Breast epithelium (tissue), 4 donors: ENCODE measurements at regions not wholly inside any gene's neighbourhood (a gene's known extent, or its start where the extent isn't known, plus 50 kb on each side); places are given as distances from the start of the nearest gene placed in this dataset.

Experiments used
- DNase-seq, 2 donors: peaks; one replicate each; pipeline ENCODE4 v3.0.0-alpha.2; 2019; ENCODE audit warnings: low spot score in 2 of 2
- H3K27ac ChIP-seq, 2 donors: fragments of 200-600 bp; sonication (generic) in 1 of 2; one replicate each; pipeline ENCODE4 v1.5.1; 2016 to 2019; ENCODE audit warnings: mild to moderate bottlenecking in 1 of 2
- H3K27me3 ChIP-seq, 2 donors: fragments of 200-600 bp; sonication (generic) in 1 of 2; one replicate each; pipeline versions ENCODE4 v1.5.1 to v1.6.0; 2017 to 2019; ENCODE audit warnings: control low read depth in 1 of 2, mild to moderate bottlenecking in 1 of 2
- H3K36me3 ChIP-seq: fragments of 200-600 bp; one replicate; pipeline ENCODE4 v1.5.1; 2019
- H3K4me1 ChIP-seq, 2 donors: fragments of 200-600 bp; sonication (generic); one replicate each; pipeline ENCODE4 v1.5.1; 2016 to 2019; ENCODE audit warnings: control low read depth in 1 of 2
- H3K4me3 ChIP-seq, 3 donors: fragments of 200-600 bp; sonication (generic); 1 replicate in 2 of 3; 2 replicates in 1 of 3; pipeline ENCODE4 v1.5.1; 2016 to 2019; ENCODE audit warnings: mild to moderate bottlenecking in 3 of 3, moderate library complexity in 2 of 3
- H3K9me3 ChIP-seq, 2 donors: fragments of 200-600 bp; sonication (generic) in 1 of 2; one replicate each; pipeline ENCODE4 v1.5.1; 2016 to 2019; ENCODE audit warnings: control low read depth in 1 of 2
- POLR2A ChIP-seq: fragments of 450-650 bp; IDR thresholded peaks from one replicate; pipeline ENCODE4 v1.6.1; 2016; ENCODE audit warnings: antibody characterized with exemption, mild to moderate bottlenecking, moderate library complexity
- POLR2AphosphoS5 ChIP-seq, 3 donors: sonication (generic); formaldehyde crosslinking; IDR thresholded peaks; one replicate each; pipeline ENCODE4 v1.6.1; 2017; ENCODE audit warnings: antibody characterized with exemption in 3 of 3
- intact Hi-C: fragments of 100-400 bp; cut with DNase I; formaldehyde crosslinking; loops from one replicate; pipeline ENCODE4 v1.15.1; 2023; ENCODE audit warnings: low total_unique reads
- TF ChIP-seq, protein P1 (sequence below), 3 donors: fragments of 450-650 bp; IDR thresholded peaks; one replicate each; pipeline ENCODE4 v1.5.1; 2016 to 2017; ENCODE audit warnings: antibody characterized with exemption in 3 of 3, mild to moderate bottlenecking in 3 of 3, moderate library complexity in 3 of 3

DNA sequence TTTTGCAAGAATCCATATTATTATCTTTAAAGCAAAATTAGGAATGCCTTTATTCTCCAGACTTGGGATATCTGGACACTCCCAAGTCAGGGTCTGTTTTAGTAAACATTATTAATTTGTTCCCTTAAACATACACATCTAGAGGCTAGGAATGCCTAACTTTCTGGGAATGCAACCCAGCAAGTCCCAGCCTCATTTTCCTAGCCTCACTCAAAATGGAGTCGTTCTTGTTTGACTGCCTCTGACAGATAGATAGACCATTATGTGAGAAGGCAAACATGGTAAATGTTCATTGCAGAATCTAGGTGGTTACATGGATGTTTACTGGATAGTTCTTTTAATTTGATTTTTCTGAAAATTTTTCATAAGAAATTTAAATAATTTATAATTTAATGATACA lies 54.7 kb upstream of the FOXN2 start:
- no peak overlapping the region for H3K27ac ChIP-seq
- TF ChIP-seq, protein P1, sequence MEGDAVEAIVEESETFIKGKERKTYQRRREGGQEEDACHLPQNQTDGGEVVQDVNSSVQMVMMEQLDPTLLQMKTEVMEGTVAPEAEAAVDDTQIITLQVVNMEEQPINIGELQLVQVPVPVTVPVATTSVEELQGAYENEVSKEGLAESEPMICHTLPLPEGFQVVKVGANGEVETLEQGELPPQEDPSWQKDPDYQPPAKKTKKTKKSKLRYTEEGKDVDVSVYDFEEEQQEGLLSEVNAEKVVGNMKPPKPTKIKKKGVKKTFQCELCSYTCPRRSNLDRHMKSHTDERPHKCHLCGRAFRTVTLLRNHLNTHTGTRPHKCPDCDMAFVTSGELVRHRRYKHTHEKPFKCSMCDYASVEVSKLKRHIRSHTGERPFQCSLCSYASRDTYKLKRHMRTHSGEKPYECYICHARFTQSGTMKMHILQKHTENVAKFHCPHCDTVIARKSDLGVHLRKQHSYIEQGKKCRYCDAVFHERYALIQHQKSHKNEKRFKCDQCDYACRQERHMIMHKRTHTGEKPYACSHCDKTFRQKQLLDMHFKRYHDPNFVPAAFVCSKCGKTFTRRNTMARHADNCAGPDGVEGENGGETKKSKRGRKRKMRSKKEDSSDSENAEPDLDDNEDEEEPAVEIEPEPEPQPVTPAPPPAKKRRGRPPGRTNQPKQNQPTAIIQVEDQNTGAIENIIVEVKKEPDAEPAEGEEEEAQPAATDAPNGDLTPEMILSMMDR (IDR thresholded peaks at IDR 0.05) = no peak
- TF ChIP-seq POLR2A (no peak), POLR2AphosphoS5 (IDR thresholded peaks at IDR 0.05) (no peak)
- intact Hi-C loops = no loop called here
- no peaks in the 10 kb centered on the region for H3K36me3 ChIP-seq
- H3K27me3 ChIP-seq = no peaks in the 10 kb centered on the region
- H3K4me3 ChIP-seq = no peak overlapping the region
- H3K9me3 ChIP-seq = no peaks in the 10 kb centered on the region
- no peak for DNase-seq
- H3K4me1 ChIP-seq = no peaks in the 10 kb centered on the region

DNA sequence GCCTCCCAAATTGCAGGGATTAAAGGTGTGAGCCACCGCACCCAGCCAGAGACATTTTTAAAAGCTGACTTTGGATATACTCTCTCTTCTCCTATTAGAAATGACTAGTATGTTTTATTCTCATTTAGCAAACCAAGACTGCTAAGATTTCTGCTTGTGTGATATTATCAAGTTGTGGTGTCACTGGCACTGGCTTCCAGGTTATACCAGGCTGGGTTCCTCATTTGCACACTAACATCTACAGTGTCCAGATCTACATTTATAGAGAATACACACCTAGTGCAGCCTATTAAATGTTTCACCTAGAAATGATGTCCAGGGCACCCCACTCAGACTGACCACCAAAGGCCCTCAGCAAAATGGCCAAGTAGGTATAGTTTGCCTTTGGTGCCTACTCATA lies 49.9 kb upstream of the FOXN2 start:
- no peak overlapping the region for H3K27ac ChIP-seq
- TF ChIP-seq, protein P1 (IDR thresholded peaks at IDR 0.05) = no peak
- TF ChIP-seq POLR2A (no peak), POLR2AphosphoS5 (IDR thresholded peaks at IDR 0.05) (no peak)
- H3K4me3 ChIP-seq = no peak overlapping the region
- no peaks in the 10 kb centered on the region for H3K36me3 ChIP-seq
- no peak for DNase-seq
- intact Hi-C loops = no loop called here
- H3K4me1 ChIP-seq = no peaks in the 10 kb centered on the region
- no peaks in the 10 kb centered on the region for H3K27me3 ChIP-seq
- H3K9me3 ChIP-seq = no peaks in the 10 kb centered on the region
